Mucosa of descending colon (tissue), 3 donors: ENCODE measurements at regions not wholly inside any gene's neighbourhood (a gene's known extent, or its start where the extent isn't known, plus 50 kb on each side); places are given as distances from the start of the nearest gene placed in this dataset.

ENCODE experiments used
- ATAC-seq: fragments of 200-7000 bp; cut with Tn5 transposase; one replicate; pipeline ENCODE4 v1.9.1; 2020; ENCODE audit warnings: mild to moderate bottlenecking, moderate library complexity
- DNase-seq, 3 donors: peaks; one replicate each; pipeline ENCODE4 v3.0.0-alpha.2; 2020
- H3K36me3 ChIP-seq: fragments of 200-600 bp; one replicate; pipeline ENCODE4 v1.8.0; 2021; ENCODE audit warnings: low read depth, mild to moderate bottlenecking
- H3K4me1 ChIP-seq: fragments of 200-600 bp; one replicate; pipeline ENCODE4 v1.8.0; 2021; ENCODE audit warnings: low read depth, mild to moderate bottlenecking
- H3K4me3 ChIP-seq: fragments of 200-600 bp; one replicate; pipeline ENCODE4 v1.8.0; 2021; ENCODE audit warnings: mild to moderate bottlenecking
- H3K9me3 ChIP-seq: fragments of 200-600 bp; one replicate; pipeline ENCODE4 v1.8.0; 2021; ENCODE audit warnings: mild to moderate bottlenecking
- CTCF ChIP-seq: fragments of 200-600 bp; IDR thresholded peaks from one replicate; pipeline ENCODE4 v1.8.0; 2022; ENCODE audit warnings: antibody characterized with exemption, mild to moderate bottlenecking
- intact Hi-C, 2 donors: fragments of 100-400 bp; cut with DNase I in 1 of 2; cut with micrococcal nuclease in 1 of 2; formaldehyde crosslinking; loops; one replicate each; pipeline versions ENCODE4 v1.11.0 to v1.11.1; 2022; cut with DNase I, micrococcal nuclease
- donor health status: DM: no; HTN: no; CAD: no; lungs with moderate emphysema.
- donor health status: DM: no; HTN: no; CAD: no.
- donor health status: DM: no; HTN: yes; CAD: no.

- intact Hi-C loops, result no loop called here
- ATAC-seq, result peak; percentile 56
Observed at GRCh38 chr3:111311709-111312235, 230.2 kb upstream of the CD96 start.

GRCh38 chr3:111314181-111314873, 227.7 kb upstream of the CD96 start:
- Histone ChIP-seq H3K36me3 (no peaks in the 10 kb centered on the region), H3K4me3 (no peak overlapping the region), H3K4me1 (peaks cover 8% of the 10 kb centered on the region), H3K9me3 (no peaks in the 10 kb centered on the region)
- TF ChIP-seq CTCF, result no peak
- DNase-seq (no peak), ATAC-seq (no peak)
- intact Hi-C loops, result no loop called here

More at GRCh38 chr3:111311709-111312235, 230.2 kb upstream of the CD96 start:
- Histone ChIP-seq H3K9me3 (no peaks in the 10 kb centered on the region), H3K4me3 (no peak overlapping the region), H3K36me3 (no peaks in the 10 kb centered on the region), H3K4me1 (peaks cover 8% of the 10 kb centered on the region)
- no peak for DNase-seq
- TF ChIP-seq CTCF, result no peak

DNA sequence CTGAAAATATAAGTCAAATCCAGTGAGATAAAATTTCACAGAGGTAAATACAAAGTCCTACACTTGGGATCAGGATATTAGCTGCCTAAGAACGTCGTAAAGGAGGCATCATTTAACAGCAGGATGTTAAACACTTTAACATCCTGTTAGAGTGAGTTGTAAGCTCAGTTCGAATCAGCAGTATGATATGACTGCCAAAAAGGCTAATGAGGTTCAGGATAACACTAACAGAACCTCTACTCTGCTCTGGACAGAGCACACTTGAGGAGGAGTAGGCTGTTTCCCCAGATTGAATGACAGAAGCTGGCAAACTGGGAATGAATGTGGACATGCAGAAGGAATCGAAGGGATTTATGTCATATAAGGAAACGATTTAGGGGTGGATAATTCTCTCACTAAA, 227.1 kb upstream of the CD96 start:
- ATAC-seq, result peak; percentile 25
- no peak for TF ChIP-seq CTCF
- Histone ChIP-seq H3K36me3 (no peaks in the 10 kb centered on the region), H3K4me3 (no peak overlapping the region), H3K9me3 (no peaks in the 10 kb centered on the region), H3K4me1 (peaks cover 8% of the 10 kb centered on the region)
- no peak for DNase-seq
- intact Hi-C loops, result no loop called here

DNA sequence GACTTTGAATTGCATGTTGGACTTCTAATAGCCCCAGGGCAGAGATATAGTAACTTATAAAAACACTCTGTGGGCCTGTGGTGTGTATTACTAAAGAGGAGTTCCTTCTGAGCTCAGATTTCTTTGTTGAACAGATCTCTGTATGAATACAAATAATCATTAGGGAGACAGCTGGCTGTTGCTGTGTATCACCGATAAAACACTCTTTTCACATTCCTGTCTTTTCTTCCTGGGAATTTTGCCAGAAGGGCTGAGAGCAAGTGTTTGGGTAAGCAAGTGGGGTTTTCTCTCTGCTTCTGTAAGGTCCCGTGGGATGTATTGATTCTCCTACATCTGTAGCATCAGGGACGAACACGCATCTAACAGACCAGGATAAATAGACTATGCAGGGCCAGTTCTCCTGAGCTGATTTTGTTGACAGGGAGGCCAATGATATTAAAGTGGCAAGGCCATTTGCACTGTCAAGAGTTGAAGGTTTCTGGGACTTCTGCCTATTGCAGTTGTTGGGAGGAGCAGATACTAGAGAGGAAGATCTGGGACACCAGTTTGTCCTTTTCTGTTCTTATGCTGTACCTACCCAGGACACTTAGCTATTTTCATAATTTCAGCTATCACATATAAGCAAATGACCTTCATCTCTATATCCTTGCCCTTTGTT, 225.9 kb upstream of the CD96 start:
- Histone ChIP-seq H3K9me3 (no peaks in the 10 kb centered on the region), H3K4me1 (peaks cover 3% of the 10 kb centered on the region), H3K4me3 (no peak overlapping the region), H3K36me3 (no peaks in the 10 kb centered on the region)
- DNase-seq, result no peak
- no peak for TF ChIP-seq CTCF
- intact Hi-C loops, result no loop called here
- ATAC-seq, result no peak

- no peaks in the 10 kb centered on the region for H3K4me1 ChIP-seq
- no peak for TF ChIP-seq CTCF
- no peak for DNase-seq
- ATAC-seq, result no peak
- no peaks in the 10 kb centered on the region for H3K36me3 ChIP-seq
- intact Hi-C loops, result no loop called here
- no peak overlapping the region for H3K4me3 ChIP-seq
- no peaks in the 10 kb centered on the region for H3K9me3 ChIP-seq
Observed at GRCh38 chr3:111318289-111318688, 223.7 kb upstream of the CD96 start.
